Stimulated activated CD4-positive, alpha-beta T cell treated with anti-CD3 and anti-CD28 coated beads, Interleukin-12 subunit alpha, Interleukin-12 subunit beta, amount 100 ng/mL, for 4 hours (primary cell): ENCODE measurements at regions not wholly inside any gene's neighbourhood (a gene's known extent, or its start where the extent isn't known, plus 50 kb on each side); places are given as distances from the start of the nearest gene placed in this dataset.
"Not testable (repeated sequence)": the region's sequence is repeated elsewhere in the genome, so short reads cannot be mapped to it uniquely, and the experiment has no call there.

Experiments used
- DNase-seq: peaks from one replicate; pipeline ENCODE4 v3.0.0-alpha.2; 2020

DNA sequence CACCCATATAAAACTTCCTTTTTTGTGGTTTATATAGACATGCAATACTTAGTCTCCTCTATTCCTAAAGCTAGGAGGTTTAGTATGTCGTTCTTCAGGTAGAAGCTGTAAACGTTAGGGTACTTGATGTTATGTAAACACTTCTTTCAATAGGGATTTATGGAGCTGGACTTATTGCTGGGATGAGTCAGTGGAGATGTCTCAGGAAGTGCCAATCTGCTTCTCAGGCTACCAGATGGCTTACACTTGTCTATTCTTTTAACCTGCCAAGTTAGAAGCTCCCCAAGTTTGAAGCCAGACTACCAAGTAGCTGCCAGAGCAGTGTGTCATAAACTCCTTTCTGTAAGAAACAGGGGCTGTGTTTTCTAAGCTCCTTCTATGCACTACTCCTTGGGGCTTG is 756.5 kb upstream of the LRRTM1 start:
- DNase-seq, result no peak

DNA sequence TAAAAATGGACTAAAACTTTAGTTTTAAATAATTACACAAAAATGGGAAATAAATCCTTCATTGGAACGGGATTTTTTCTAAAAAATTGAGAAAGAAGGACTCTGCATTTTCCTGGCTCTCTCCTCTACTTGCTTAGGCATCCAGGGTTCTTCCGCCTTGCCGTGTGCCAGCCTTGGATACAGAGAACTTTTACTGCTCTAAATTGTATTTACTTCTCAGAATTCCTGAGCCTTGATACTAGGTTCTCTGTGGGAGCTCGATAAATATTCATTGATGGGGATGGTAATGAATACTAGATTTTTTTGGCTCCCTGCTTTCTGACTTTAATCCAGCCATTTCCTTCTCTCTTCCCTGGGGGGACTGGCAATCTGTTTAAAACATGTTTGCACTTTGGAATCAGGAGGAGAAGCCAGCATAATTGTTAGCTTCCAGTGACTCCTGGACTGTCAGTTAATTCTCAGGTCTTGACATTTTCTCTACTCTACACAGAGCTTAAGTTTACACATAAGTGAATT is 746.1 kb upstream of the LRRTM1 start:
- no peak for DNase-seq

DNA sequence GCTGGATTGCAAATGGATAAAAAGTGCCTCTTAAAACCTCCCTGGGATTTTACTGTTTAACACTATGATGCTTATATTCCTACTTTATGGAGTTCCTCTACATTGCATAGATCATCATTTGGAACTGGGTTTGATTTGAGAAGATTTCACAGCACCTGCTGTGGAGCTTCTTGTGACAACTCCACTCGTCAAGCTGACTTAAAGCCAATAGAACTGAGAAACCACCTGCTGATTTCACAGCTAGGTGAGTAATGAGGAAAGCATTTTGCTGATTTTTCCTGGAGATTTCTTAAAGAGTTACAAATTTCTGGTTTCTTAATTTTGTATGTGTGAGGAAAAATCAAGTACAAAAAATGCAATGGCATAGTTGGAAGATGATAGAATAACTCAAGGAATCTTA is 739.1 kb upstream of the LRRTM1 start:
- no peak for DNase-seq

DNA sequence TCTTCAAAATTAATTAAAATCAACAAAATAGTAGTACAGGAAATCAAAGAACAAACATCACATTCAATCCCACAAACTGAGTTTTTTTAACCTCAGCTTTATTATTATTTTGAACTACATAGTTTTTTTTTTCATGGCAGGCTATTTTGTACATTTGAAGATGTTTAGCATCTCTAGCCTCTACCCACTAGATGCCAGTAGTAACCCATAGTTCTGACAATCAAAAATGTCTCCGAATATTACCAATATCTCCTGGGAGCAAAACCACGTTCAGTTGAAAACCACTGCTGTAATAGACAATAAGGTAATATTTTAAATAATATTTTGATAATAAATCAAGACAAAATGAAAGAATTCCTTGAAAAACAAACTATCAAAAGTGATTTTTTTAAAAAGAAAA is 702.6 kb upstream of the LRRTM1 start:
- DNase-seq, result no peak

DNA sequence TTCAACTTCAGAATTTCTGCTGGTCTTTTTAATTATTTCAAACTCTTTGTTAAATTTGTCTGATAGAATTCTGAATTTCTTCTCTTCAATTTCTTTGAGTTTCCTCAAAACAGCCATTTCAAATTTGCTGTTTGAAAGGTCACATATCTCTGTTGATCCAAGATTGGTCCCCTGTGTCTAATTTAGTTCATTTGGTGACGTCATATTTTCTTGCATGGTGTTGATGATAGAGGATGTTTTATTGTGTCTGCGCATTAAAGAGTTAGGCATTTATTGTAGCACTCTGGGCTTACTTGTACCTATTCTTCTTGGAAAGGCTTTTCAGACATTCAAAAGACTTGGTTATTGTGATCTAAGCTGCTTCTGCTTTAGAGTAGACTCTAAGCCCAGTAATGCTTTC is 698.4 kb upstream of the LRRTM1 start:
- DNase-seq, result no peak

DNA sequence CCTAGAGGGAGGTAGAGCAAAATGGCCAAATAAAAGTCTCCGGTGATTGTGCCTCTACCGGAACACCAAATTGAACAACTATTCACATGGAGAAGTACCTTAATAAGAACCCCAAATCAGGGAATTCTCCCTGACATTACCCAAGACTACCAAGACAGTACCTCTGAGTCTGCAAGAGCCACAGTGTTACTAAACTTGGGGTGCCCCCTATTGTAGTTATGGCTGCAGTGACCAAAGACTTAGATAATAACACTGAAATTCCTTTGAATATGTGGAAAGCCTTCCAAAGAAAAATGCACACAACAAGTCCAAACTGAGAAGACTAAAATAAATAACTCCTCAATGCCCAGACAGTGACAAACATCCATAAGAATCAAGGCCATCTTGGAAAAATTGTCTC is 682.9 kb upstream of the LRRTM1 start:
- DNase-seq, result no peak

DNA sequence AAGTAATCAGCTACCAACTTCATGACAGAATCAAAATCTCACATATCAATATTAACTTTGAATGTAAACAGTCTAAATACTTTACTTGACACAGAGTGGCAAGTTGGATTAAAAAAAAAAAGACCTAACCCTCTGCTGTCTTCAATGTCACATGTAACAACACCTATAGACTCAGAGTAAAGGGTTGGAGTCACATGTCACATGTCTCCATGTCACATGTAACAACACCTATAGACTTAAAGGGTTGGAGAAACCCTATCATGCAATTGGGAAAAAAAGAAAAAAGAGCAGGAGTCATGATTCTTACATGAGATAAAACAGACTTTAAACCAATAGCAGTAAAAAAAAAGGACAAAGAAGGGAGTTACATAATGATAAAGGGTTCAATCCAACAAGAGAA is 665.3 kb upstream of the LRRTM1 start:
- no peak for DNase-seq

DNA sequence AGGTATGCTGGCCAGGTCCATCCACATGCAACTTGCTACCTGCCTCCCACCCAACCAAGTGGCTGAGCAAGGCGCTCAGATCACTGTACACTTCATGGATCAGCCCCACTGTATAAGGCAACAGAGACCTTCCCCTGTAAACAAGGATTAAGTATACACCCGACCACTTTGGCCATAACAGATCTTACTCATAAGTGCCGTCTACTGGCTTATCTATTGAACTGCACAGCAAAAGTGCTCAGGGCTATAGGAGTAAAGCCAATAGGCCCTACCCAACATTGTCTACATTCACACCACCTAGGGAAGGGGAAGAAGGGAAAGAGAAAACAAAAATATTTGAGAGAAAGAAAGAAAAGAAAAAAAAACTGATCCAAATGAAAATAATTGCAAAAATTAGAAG is 663.9 kb upstream of the LRRTM1 start:
- DNase-seq, result no peak

DNA sequence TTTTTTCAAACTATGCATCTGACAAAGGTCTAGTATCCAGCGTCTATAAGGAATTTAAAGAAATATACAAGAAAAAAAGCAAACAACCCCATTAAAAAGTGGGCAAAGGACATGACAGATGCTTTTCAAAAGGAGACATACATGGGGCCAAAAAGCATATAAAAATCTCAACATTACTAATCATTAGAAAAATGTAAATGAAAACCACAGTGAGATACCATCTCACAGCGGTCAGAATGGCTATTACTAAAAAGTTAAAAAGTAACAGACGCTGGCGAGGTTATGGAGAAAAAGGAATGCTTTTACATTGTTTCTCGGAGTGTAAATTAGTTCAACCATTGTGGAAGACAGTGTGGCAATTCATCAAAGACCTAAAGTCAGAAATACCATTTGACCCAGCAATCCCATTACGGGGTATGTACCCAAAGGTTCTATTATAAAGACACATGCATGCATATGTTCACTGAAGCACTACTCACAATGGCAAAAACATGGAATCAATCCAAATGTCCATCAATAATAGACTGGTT is 643.1 kb upstream of the LRRTM1 start:
- no peak for DNase-seq

DNA sequence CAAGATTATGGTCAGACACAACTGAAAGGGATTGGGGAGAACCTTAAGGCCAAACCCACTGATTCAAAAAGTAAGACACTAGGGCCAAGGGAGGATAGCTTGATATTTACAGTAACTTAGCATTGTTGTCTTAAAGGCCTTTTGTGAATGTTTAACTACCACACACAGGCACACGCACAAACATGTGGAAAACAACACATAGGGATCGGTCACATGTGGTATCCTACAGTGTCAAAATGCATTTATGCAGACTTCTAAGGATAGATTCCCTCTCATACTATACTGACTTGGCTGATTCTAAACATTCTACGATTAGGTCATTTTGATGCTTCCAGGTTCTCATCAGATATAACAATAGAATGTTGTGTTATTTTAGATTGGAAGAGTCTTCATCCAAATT is 638.9 kb upstream of the LRRTM1 start:
- DNase-seq, result no peak

DNA sequence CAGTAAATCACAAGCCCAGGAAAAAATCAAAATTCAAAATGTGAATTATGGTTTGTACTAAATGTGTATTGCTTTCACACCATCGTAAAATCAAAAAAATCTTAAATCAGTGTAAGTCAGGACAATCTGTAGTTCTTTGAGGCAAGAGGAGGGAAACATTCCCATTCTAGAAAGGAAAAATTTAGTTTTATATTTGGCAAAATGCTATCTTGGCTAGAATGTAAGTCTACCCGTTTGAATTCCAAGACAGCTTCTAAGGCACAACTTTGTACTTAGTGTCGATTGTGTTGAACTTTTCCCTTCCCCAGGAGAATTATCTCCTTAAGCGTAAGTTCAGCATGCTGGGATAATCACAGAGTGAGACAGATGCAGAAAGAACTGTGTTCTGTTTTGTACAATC is 638.2 kb upstream of the LRRTM1 start:
- no peak for DNase-seq

DNA sequence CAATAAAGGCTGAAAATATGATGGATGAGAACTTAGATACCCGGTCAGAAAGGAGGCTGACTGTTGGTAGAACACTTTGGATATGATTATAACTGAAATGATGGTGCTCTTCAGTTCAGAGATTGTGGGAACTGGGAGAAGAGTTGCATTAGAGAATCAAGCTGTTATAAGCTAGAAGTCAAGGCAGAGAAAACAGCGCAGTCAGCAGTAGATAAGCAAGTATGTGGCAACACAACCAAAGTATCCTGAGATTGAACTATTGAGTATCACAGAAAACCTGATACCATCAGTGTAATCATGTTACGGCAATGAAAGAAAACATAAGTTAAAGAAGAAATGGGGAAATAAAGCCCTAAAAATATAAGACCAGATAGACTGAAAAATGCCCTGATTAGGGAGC is 633.9 kb upstream of the LRRTM1 start:
- no peak for DNase-seq

DNA sequence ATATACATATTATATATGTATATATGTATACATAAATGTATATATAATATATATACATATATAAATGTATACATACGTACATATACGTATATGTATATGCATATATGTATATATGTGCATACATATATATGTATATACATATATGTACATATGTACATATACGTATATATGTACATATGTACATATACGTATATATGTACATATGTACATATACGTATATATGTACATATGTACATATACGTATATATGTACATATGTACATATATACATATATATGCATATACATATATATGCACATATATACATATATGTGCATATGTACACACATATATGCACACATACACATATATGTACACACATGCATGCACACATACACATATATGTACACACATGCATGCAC is 627.3 kb upstream of the LRRTM1 start:
- DNase-seq, result not testable (repeated sequence)

DNA sequence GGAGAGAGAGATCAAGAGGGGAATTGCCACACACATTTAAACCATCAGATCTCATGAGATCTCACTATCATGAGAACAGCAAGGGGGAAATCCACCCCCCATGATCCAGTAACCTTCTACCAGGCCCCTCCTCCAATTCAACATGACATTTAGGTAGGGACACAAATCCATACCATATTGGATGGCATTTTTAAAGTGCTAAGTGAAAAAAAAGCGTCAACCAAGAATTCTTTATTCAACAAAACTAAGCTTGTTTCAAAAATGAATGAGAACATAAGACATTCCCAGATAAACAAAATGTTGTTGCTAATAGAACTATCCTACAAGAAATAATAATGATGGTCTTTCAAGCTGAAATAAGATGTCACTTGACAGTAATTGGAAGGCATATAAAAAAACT is 626.2 kb upstream of the LRRTM1 start:
- no peak for DNase-seq

DNA sequence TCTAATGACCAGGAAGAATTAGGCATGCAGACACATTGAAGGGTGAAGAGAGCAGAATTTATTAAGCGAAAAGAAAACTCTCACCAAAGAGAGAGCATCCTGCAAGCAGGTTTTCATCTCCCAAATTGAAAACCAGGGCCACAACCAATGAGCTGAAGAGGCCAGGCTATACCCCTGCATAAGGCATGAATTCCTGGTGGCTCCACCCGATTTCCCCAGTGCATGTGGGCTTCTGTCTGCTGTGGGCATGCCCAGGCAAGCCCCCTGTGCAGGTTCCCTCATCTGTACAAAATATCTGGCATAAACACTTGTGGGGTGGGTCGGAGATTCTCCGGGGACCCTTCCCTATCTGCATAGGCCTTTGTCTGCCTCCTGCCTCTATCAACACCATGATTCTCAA is 621.6 kb upstream of the LRRTM1 start:
- DNase-seq, result no peak

DNA sequence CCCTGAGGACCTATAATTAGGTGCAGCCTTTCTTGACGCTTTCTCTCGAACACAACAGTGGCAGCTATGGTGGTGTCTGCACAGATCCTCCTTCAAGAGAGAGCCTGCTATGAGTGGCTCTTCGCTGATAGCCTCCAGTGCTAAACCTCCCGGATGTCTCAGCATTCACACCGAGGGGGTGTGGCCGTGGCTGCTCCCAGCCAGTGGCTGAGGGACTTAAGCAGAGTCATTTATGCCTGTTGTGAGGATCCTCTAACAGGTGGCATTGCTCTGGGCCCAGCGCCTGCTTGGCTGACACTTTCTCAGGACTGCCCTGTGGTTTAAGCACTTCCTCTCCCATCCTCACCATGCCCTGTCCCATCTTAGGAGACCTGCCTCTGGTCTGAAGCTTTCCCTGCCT is 592.0 kb upstream of the LRRTM1 start:
- no peak for DNase-seq

DNA sequence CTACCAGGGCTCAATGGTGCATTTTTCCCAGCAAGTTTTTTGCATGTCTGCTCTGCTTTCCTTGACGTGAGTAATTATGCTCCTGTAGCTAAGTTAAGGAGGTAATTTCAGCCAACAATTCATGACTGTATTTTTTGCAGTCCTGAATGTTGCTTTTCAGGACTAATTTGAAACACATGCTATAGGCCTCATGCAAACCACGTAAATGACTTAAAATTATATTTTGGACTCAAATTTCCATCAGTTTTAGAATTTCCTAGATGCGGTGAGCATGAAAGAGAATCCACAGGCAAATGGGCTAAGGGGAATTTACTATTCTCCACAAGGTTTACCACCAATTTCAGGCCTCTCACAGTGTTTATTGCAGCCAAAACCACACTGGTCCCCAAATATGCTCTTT is 589.9 kb upstream of the LRRTM1 start:
- DNase-seq, result no peak

DNA sequence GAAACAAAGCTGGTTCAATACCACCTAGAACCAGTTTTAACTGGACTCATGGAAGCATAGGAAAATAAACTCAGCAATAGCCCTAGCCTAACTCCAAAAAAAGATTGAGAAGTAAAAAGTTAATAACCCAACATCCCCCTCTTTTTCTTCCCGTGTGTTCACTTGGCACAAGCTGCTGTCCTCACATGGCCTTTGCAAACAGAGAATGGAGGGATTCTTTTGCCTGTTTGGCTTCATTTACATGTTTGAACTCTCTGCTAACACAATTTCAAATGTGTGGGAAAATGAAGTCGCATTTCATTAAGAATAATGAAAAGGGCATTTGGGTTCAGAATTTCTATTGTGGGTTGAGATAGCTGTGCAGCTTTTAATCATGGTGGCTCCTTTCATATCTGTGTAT is 589.2 kb upstream of the LRRTM1 start:
- DNase-seq, result no peak

DNA sequence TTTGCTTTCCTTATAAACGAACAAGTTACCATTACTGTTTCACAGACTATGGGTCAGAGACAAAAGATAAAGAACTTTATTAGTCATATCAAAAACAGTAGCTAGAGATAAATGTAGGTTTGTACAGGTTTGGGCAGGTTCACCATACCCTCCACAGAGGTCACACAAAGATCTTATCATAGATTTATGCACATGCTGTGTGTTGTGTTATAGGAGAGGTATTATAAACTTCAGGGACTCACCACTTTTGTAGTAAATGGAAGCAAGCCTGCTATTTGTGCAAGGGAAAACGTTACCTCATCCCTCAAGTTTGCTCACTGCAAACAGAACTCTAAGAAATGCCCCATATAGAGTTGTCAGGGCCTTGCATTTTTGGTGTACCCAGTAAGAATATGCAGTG is 584.5 kb upstream of the LRRTM1 start:
- no peak for DNase-seq

DNA sequence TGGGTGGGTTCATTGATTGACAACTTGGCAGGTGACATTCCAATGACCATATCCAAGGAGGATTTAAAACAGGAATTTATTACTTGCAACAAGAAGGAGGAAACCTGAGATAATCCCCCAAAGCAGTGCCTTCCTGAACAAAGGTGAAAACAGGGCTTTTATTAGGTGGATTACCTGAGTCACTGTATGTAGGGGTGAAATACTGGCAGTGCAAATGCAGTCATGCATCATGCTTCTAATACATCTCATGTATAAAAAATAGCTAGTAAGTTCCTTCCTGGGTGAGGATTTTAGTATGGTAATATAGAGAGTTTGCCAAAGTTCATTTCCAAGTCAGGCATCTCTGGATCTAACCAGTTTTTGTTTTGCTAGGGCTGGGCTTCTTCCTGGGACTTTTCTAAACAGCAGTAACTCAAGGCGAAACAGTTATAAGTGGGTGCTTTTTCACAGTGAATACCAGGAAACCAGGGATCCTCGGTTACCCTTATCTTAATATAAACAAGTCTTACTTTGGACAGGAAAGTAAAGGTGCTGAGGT is 583.4 kb upstream of the LRRTM1 start:
- DNase-seq, result no peak

DNA sequence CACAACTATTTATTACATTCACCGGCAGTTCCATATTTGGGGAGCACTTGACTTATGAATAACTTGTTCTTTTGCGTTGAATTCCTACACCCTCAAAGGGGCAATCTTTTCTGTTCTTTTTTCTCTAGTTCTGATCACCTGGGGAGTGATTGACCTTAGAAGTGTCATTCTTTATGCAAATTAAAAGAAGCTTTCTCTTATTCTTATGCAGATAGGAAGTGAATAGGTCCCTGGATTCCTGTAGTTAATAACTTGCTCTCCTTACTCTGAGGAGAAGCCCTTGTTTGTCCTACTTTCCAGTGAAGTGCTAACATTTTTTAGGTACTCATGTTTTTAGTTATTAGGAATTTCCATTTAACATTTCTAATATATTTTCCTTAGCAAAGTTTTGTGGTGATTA is 569.8 kb upstream of the LRRTM1 start:
- DNase-seq, result no peak

DNA sequence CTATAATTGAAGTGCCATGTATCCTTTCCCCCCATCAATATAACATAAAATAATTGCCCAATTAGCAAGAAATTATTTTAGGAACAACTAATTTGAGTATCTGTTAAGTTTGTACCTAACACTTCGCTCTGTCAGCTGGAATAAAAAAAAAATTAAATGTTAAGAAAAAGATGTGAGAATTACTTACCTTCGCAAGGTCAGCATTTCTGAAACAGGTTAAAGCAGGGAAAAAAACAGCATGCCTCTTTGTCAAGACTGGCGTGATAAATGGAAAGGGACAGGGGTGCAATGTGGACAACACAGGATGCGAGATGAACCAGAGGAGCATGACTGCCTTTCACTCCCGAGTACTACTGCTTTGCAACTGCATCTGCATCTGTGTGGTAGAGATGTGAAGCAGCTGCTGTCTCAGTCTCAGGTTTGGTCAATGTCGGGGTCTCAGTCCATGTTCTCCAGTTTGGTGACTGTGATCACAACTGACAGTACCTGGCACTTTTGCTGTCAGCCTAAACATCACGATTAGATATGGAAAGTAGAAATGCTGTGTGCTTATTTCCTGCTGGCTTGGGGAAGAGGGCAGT is 565.4 kb upstream of the LRRTM1 start:
- DNase-seq, result no peak

DNA sequence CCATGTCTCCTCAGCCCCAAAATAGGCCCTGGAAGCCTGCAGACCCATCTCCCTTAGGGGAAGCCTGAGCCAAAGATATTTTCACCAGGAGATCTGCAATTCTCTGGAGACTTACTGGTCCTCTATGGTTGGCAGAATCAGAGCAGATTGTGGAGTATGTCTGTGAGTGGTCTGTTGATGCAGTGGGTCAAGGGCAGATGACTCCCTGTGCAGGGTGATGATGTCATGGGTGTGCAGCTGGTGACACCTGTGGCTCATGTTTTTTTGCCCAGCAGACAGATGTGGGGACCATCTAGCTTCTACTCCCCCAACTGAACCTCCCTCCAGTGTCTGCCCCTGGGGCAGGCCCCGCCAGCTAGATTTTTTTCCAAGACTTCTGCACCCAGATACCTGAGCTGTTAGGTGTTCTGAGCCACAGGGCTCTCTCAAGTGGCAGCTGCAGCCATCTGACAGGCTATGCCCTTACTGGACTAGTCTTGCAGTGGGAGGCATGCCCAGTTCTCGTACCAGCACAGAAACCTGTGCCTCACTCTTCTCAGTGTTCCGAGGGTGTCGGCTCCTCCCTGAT is 558.7 kb upstream of the LRRTM1 start:
- no peak for DNase-seq

DNA sequence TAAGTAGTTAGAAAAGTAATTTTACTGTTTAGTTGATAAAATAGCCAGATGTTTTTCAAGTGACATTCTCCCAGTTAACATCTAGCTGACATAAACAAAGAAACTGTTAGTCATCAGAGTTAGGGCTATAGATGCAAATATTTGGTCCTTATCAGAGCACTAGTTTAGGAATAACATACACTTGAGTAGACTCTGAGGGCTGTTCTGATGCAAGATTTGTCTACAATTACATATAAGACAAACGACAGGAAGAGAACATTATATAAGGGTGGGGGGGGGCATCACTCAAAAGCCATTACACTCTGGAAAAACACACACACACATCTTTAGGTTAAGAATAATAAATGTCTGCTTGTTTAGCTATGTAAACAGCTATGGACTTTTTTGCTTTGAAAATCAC is 554.4 kb upstream of the LRRTM1 start:
- DNase-seq, result no peak

DNA sequence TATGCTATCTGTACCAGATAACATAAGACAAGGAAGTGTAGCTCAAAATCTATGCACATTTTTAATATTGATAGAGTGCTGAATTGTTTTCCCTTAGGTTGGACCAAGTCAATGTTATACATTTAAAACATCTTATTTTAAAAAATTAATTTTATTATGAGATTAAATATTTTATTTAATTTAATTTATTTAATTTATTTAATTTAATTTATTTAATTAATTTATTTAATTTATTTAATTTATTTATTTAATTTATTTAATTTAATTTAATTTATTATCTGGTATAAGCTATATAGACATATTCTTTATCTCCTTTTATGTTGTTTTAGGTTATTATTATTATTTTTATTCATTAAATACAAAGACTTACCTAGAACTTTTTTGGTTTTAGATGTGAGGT is 551.7 kb upstream of the LRRTM1 start:
- no peak for DNase-seq
